Renal pelvis (tissue), 1 donor: ENCODE measurements at regions not wholly inside any gene's neighbourhood (a gene's known extent, or its start where the extent isn't known, plus 50 kb on each side); places are given as distances from the start of the nearest gene placed in this dataset.

Source experiments
- DNase-seq: peaks from one replicate; pipeline ENCODE4 v3.0.0-alpha.2; 2013

GRCh38 chr3:72111265-72112205, 326.6 kb upstream of the PROK2 start:
- no peak for DNase-seq

- DNase-seq, result no peak
These were observed 324.6 kb upstream of the PROK2 start for GRCh38 chr3:72109327-72110259.

- DNase-seq, result no peak
These were observed 320.4 kb upstream of the PROK2 start for GRCh38 chr3:72105306-72105705.

GRCh38 chr3:72102112-72102616, 317.2 kb upstream of the PROK2 start:
- no peak for DNase-seq

GRCh38 chr3:72101494-72101893, 316.5 kb upstream of the PROK2 start:
- peak; percentile 31 for DNase-seq

GRCh38 chr3:72100601-72101187, 315.7 kb upstream of the PROK2 start:
- DNase-seq, result peak; percentile 84

GRCh38 chr3:72100080-72100511, 315.1 kb upstream of the PROK2 start:
- DNase-seq, result peak; percentile 50

GRCh38 chr3:72099326-72100079, 314.6 kb upstream of the PROK2 start:
- DNase-seq, result no peak

- no peak for DNase-seq
These were observed 312.1 kb upstream of the PROK2 start for GRCh38 chr3:72097053-72097452.

- DNase-seq, result no peak
These were observed 310.6 kb upstream of the PROK2 start for GRCh38 chr3:72095521-72095920.

- DNase-seq, result no peak
These were observed 309.0 kb upstream of the PROK2 start for GRCh38 chr3:72093992-72094334.

GRCh38 chr3:72093270-72093991, 308.5 kb upstream of the PROK2 start:
- DNase-seq, result no peak

- DNase-seq, result no peak
These were observed 307.8 kb upstream of the PROK2 start for GRCh38 chr3:72092778-72093177.

GRCh38 chr3:72088486-72089025, 303.6 kb upstream of the PROK2 start:
- DNase-seq, result no peak

- DNase-seq, result no peak
These were observed 302.5 kb upstream of the PROK2 start for GRCh38 chr3:72087420-72087819.

GRCh38 chr3:72086743-72087087, 301.8 kb upstream of the PROK2 start:
- DNase-seq, result no peak

- DNase-seq, result peak; percentile 28
These were observed 301.2 kb upstream of the PROK2 start for GRCh38 chr3:72086042-72086742.

GRCh38 chr3:72085036-72085435, 300.1 kb upstream of the PROK2 start:
- DNase-seq, result no peak

GRCh38 chr3:72082776-72083462, 298.0 kb upstream of the PROK2 start:
- DNase-seq, result no peak
